ENCODE measurements at regions not wholly inside any gene's neighbourhood (a gene's known extent, or its start where the extent isn't known, plus 50 kb on each side); places are given as distances from the start of the nearest gene placed in this dataset.

GRCh38 chr21:38574895-38575575 lies 76.8 kb upstream of the ERG start:
- no peak for TF ChIP-seq POLR2A (IDR thresholded peaks at IDR 0.05)
- TF ChIP-seq, protein P1, sequence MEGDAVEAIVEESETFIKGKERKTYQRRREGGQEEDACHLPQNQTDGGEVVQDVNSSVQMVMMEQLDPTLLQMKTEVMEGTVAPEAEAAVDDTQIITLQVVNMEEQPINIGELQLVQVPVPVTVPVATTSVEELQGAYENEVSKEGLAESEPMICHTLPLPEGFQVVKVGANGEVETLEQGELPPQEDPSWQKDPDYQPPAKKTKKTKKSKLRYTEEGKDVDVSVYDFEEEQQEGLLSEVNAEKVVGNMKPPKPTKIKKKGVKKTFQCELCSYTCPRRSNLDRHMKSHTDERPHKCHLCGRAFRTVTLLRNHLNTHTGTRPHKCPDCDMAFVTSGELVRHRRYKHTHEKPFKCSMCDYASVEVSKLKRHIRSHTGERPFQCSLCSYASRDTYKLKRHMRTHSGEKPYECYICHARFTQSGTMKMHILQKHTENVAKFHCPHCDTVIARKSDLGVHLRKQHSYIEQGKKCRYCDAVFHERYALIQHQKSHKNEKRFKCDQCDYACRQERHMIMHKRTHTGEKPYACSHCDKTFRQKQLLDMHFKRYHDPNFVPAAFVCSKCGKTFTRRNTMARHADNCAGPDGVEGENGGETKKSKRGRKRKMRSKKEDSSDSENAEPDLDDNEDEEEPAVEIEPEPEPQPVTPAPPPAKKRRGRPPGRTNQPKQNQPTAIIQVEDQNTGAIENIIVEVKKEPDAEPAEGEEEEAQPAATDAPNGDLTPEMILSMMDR (IDR thresholded peaks at IDR 0.05), result no peak
